GM19239 (cell line): ENCODE measurements at regions not wholly inside any gene's neighbourhood (a gene's known extent, or its start where the extent isn't known, plus 50 kb on each side); places are given as distances from the start of the nearest gene placed in this dataset.

Experiments used
- DNase-seq: peaks from one replicate; pipeline ENCODE4 v3.0.0; 2011; ENCODE audit warnings: low spot score; ENCODE audit not compliant: insufficient read length
- FAIRE-seq: peaks from 2 replicates; lab custom pipeline; 2011; peaks lifted over from hg19 to GRCh38; lab: Jason Lieb, UNC

- no peak for DNase-seq
- FAIRE-seq = no peak
These were observed 203.7 kb downstream of the LARP7 start for GRCh38 chr4:112840619-112841018.

- DNase-seq (no peak), FAIRE-seq (no peak)
These were observed 205.6 kb downstream of the LARP7 start for GRCh38 chr4:112842513-112842912.

GRCh38 chr4:112845386-112845785, 204.1 kb upstream of the ANK2 start:
- DNase-seq (no peak), FAIRE-seq (no peak)

GRCh38 chr4:112847045-112847444, 202.4 kb upstream of the ANK2 start:
- no peak for FAIRE-seq
- DNase-seq = no peak

- no peak for FAIRE-seq
- DNase-seq = no peak
These were observed 201.7 kb upstream of the ANK2 start for GRCh38 chr4:112847781-112848180.

GRCh38 chr4:112848911-112849310, 200.5 kb upstream of the ANK2 start:
- DNase-seq = no peak
- FAIRE-seq = no peak

GRCh38 chr4:112852601-112853000, 196.9 kb upstream of the ANK2 start:
- DNase-seq (no peak), FAIRE-seq (no peak)

- DNase-seq = no peak
- peak; percentile 35 for FAIRE-seq
These were observed 195.7 kb upstream of the ANK2 start for GRCh38 chr4:112853662-112854256.

- FAIRE-seq (no peak), DNase-seq (no peak)
These were observed 195.0 kb upstream of the ANK2 start for GRCh38 chr4:112854420-112854819.

- no peak for DNase-seq
- FAIRE-seq = no peak
These were observed 194.4 kb upstream of the ANK2 start for GRCh38 chr4:112855058-112855457.

- no peak for DNase-seq
- FAIRE-seq = no peak
These were observed 192.0 kb upstream of the ANK2 start for GRCh38 chr4:112857461-112857860.

- no peak for DNase-seq
- FAIRE-seq = no peak
These were observed 190.7 kb upstream of the ANK2 start for GRCh38 chr4:112858751-112859150.

GRCh38 chr4:112859456-112860184, 189.8 kb upstream of the ANK2 start:
- FAIRE-seq = no peak
- DNase-seq = no peak

- no peak for FAIRE-seq
- DNase-seq = no peak
These were observed 188.4 kb upstream of the ANK2 start for GRCh38 chr4:112860830-112861690.

GRCh38 chr4:112861691-112862674, 187.5 kb upstream of the ANK2 start:
- FAIRE-seq (no peak), DNase-seq (no peak)

- FAIRE-seq (no peak), DNase-seq (no peak)
These were observed 184.0 kb upstream of the ANK2 start for GRCh38 chr4:112865443-112865842.

GRCh38 chr4:112876316-112876715, 173.1 kb upstream of the ANK2 start:
- DNase-seq (no peak), FAIRE-seq (no peak)

GRCh38 chr4:112881842-112882241, 167.6 kb upstream of the ANK2 start:
- no peak for DNase-seq
- no peak for FAIRE-seq

- DNase-seq = no peak
- no peak for FAIRE-seq
These were observed 167.2 kb upstream of the ANK2 start for GRCh38 chr4:112882286-112882685.

GRCh38 chr4:112884406-112884805, 165.0 kb upstream of the ANK2 start:
- FAIRE-seq (no peak), DNase-seq (no peak)
